B cell (primary cell): ENCODE measurements at regions not wholly inside any gene's neighbourhood (a gene's known extent, or its start where the extent isn't known, plus 50 kb on each side); places are given as distances from the start of the nearest gene placed in this dataset.

Experiments
- ATAC-seq: fragments of 200-7000 bp; cut with Tn5 transposase; one replicate; pipeline ENCODE4 v1.10.0; 2021; ENCODE audit warnings: low read depth, mild to moderate bottlenecking, moderate number of reproducible peaks, moderate library complexity
- CTCF ChIA-PET: fragments of 350-600 bp; sonication (Branson Sonifier 250); formaldehyde crosslinking; loops from one replicate; lab custom pipeline; 2021; ENCODE audit warnings: antibody characterized with exemption, inconsistent platforms; lab: Charles Lee
- POLR2A ChIA-PET: fragments of 350-600 bp; sonication (Branson Sonifier 250); formaldehyde crosslinking; loops from one replicate; lab custom pipeline; 2021; ENCODE audit warnings: antibody characterized with exemption; lab: Charles Lee
- DNase-seq: peaks from one replicate; pipeline ENCODE4 v3.0.0; 2013
- H2AFZ ChIP-seq: 2 replicates; pipeline ENCODE4 v1.6.1; 2012; ENCODE audit warnings: mild to moderate bottlenecking, low read depth, low read length; ENCODE audit not compliant: insufficient read depth, poor library complexity, severe bottlenecking
- H3K27ac ChIP-seq, 2 donors: 1 replicate in 1 of 2; 2 replicates in 1 of 2; pipeline ENCODE4 v1.5.1; 2012 to 2013; ENCODE audit warnings: low read length in 2 of 2, mild to moderate bottlenecking in 2 of 2, moderate library complexity in 1 of 2
- H3K27me3 ChIP-seq, 4 experiments: fragments of 200-600 bp in 1 of 4; sonication (generic) in 1 of 4; replicated peaks in 1 of 4; 1 replicate in 2 of 4; 2 replicates in 2 of 4; pipeline versions ENCODE4 v1.6.1 to v1.7.0; 2013 to 2016; ENCODE audit warnings: low read length in 3 of 4, mild to moderate bottlenecking in 2 of 4, mixed read lengths in 1 of 4, moderate library complexity in 1 of 4; ENCODE audit not compliant: insufficient read depth in 4 of 4, control insufficient read depth in 3 of 4; ENCODE audit errors: control extremely low read depth in 1 of 4
- H3K36me3 ChIP-seq, 2 experiments: replicated peaks in 1 of 2; 1 replicate in 1 of 2; 2 replicates in 1 of 2; pipeline versions ENCODE4 v1.6.1 to v1.7.1; 2013; ENCODE audit warnings: low read length in 1 of 2; ENCODE audit not compliant: insufficient read depth in 2 of 2, control insufficient read depth in 1 of 2; ENCODE audit errors: control extremely low read depth in 1 of 2, extremely low read depth in 1 of 2
- H3K4me1 ChIP-seq, 2 donors: fragments of 200-600 bp in 1 of 2; sonication (generic) in 1 of 2; 1 replicate in 1 of 2; 2 replicates in 1 of 2; pipeline versions ENCODE4 v1.5.1 to v1.6.1; 2013 to 2017; ENCODE audit warnings: low read length in 2 of 2; ENCODE audit not compliant: control insufficient read depth in 2 of 2, insufficient read depth in 2 of 2
- H3K4me2 ChIP-seq: replicated peaks from 2 replicates; pipeline ENCODE3; 2012; ENCODE audit warnings: mild to moderate bottlenecking, low read depth, low read length; ENCODE audit not compliant: poor library complexity, severe bottlenecking
- H3K4me3 ChIP-seq, 5 experiments: fragments of 200-600 bp in 1 of 5; sonication (generic) in 1 of 5; 1 replicate in 3 of 5; 2 replicates in 2 of 5; pipeline versions ENCODE4 v1.5.1 to v1.7.0; 2011 to 2016; ENCODE audit warnings: low read length in 4 of 5, mild to moderate bottlenecking in 4 of 5, low read depth in 2 of 5, control low read depth in 1 of 5, moderate library complexity in 1 of 5; ENCODE audit not compliant: insufficient read depth in 1 of 5; ENCODE audit errors: control extremely low read depth in 1 of 5, extremely low read depth in 1 of 5
- H3K79me2 ChIP-seq: fragments of 200-600 bp; sonication (generic); one replicate; pipeline ENCODE4 v1.6.0; 2016; ENCODE audit warnings: low read length; ENCODE audit not compliant: control insufficient read depth, insufficient read depth
- H3K9ac ChIP-seq: fragments of 200-600 bp; sonication (generic); 2 replicates; pipeline ENCODE4 v1.6.1; 2017; ENCODE audit warnings: mild to moderate bottlenecking, low read length, moderate library complexity
- H3K9me3 ChIP-seq, 3 donors: one replicate each; pipeline versions ENCODE4 v1.6.1 to v1.7.1; 2013; ENCODE audit warnings: low read length in 2 of 3; ENCODE audit not compliant: control insufficient read depth in 2 of 3, insufficient read depth in 1 of 3; ENCODE audit errors: control extremely low read depth in 1 of 3
- H4K20me1 ChIP-seq: 2 replicates; pipeline ENCODE4 v1.6.0; 2012; ENCODE audit warnings: mild to moderate bottlenecking, low read length; ENCODE audit not compliant: insufficient read depth, control insufficient read depth, poor library complexity, severe bottlenecking
- H3K27ac Mint-ChIP-seq: one replicate; pipeline ENCODE4 v1.8.0; 2021; ENCODE audit warnings: mixed read lengths
- H3K27me3 Mint-ChIP-seq: one replicate; pipeline ENCODE4 v1.8.0; 2021; ENCODE audit warnings: mixed read lengths
- H3K4me1 Mint-ChIP-seq: one replicate; pipeline ENCODE4 v1.8.0; 2021; ENCODE audit warnings: mixed read lengths
- H3K4me3 Mint-ChIP-seq: one replicate; pipeline ENCODE4 v1.8.0; 2021; ENCODE audit warnings: mixed read lengths
- H3K9me3 Mint-ChIP-seq: one replicate; pipeline ENCODE4 v1.8.0; 2022; ENCODE audit warnings: mixed read lengths; ENCODE audit not compliant: insufficient read depth
- EZH2 ChIP-seq: IDR thresholded peaks from 2 replicates; pipeline ENCODE4 v1.6.1; 2012; ENCODE audit warnings: borderline replicate concordance, low read depth, mild to moderate bottlenecking, moderate library complexity, low read length; ENCODE audit not compliant: insufficient read depth, poor library complexity, severe bottlenecking
- WGBS: methylation state at CpG from one replicate; pipeline ENCODE4 v1.1.5; 2013; ENCODE audit warnings: missing lambda C conversion rate; ENCODE audit not compliant: insufficient coverage; 5-methylcytosine and 5-hydroxymethylcytosine counted together
- intact Hi-C: fragments of 100-400 bp; cut with micrococcal nuclease; formaldehyde crosslinking; loops from one replicate; pipeline ENCODE4 v1.10.0; 2022
- TF ChIP-seq, protein P1 (sequence below): fragments of 200-600 bp; IDR thresholded peaks from one replicate; pipeline ENCODE4 v1.8.0; 2022; ENCODE audit warnings: antibody characterized with exemption, mild to moderate bottlenecking

DNA sequence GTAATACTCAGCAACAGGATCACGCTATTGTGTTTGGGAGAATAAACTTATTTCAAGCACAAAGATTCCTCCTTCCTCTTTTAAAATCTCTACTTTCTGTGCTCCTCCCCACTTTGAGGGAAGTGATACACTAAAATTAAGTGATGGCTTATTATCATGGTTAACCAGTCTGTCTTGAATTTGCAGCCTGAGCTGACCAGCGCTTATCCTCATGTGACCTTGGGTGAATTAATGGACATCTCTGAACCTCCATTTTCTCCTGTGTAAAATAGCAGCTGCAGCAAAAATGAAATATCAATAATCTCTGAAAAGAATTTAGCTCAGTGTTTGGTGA is 222.6 kb downstream of the BCAS1 start:
- TF ChIP-seq, protein P1, sequence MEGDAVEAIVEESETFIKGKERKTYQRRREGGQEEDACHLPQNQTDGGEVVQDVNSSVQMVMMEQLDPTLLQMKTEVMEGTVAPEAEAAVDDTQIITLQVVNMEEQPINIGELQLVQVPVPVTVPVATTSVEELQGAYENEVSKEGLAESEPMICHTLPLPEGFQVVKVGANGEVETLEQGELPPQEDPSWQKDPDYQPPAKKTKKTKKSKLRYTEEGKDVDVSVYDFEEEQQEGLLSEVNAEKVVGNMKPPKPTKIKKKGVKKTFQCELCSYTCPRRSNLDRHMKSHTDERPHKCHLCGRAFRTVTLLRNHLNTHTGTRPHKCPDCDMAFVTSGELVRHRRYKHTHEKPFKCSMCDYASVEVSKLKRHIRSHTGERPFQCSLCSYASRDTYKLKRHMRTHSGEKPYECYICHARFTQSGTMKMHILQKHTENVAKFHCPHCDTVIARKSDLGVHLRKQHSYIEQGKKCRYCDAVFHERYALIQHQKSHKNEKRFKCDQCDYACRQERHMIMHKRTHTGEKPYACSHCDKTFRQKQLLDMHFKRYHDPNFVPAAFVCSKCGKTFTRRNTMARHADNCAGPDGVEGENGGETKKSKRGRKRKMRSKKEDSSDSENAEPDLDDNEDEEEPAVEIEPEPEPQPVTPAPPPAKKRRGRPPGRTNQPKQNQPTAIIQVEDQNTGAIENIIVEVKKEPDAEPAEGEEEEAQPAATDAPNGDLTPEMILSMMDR = no peak
- no peak for TF ChIP-seq EZH2
- no peak for DNase-seq

GRCh38 chr20:53847139-53847836 is 223.1 kb downstream of the BCAS1 start:
- H3K79me2 ChIP-seq = no peaks in the 10 kb centered on the region
- peak overlapping the region; percentile 68 for H3K4me3 Mint-ChIP-seq
- H3K27ac Mint-ChIP-seq = peak overlapping the region; percentile 51
- ChIA-PET CTCF (interaction anchor here (0.6 to 2.6 kb wide), 6 partner anchors 19 to 74 kb away, joined by 3 to 9 read pairs (median 4); no protein-coding TSS in a partner anchor), POLR2A (interaction anchor here (0.8 kb wide), 2 partner anchors 8 to 88 kb away, joined by 3 read pairs; no protein-coding TSS in a partner anchor)
- ATAC-seq = peak; percentile 77
- no peak overlapping the region for H2AFZ ChIP-seq
- intact Hi-C loops = loop anchor here (2.0 kb wide), 1 partner anchor 20 kb away; no protein-coding TSS in a partner anchor
- H3K9me3 Mint-ChIP-seq = no peaks in the 10 kb centered on the region
- H3K27me3 Mint-ChIP-seq = no peaks in the 10 kb centered on the region
- peak; percentile 67 for DNase-seq
- H3K9ac ChIP-seq = peak overlapping the region; percentile 44
- WGBS = 0% methylated on average over 2 of the region's 8 CpGs
- H3K4me3 ChIP-seq = peak overlapping the region; percentile 7 to 50 (median 28)
- peak overlapping the region; percentile 30 to 73 for H3K27ac ChIP-seq
- no peaks in the 10 kb centered on the region for H3K27me3 ChIP-seq
- TF ChIP-seq EZH2 = no peak
- peaks cover 61% of the 10 kb centered on the region for H3K4me1 Mint-ChIP-seq
- H3K4me1 ChIP-seq = peaks cover 42 to 49% of the 10 kb centered on the region in 2 donors
- peak overlapping the region; percentile 74 for H3K4me2 ChIP-seq
- no peaks in the 10 kb centered on the region for H3K9me3 ChIP-seq
- no peaks in the 10 kb centered on the region for H4K20me1 ChIP-seq
- H3K36me3 ChIP-seq = no peaks in the 10 kb centered on the region

More for the DNA sequence above, 222.6 kb downstream of the BCAS1 start:
- no peaks in the 10 kb centered on the region for H3K36me3 ChIP-seq
- no peaks in the 10 kb centered on the region for H3K9me3 ChIP-seq
- H3K4me2 ChIP-seq = peak overlapping the region; percentile 74
- Mint-ChIP-seq H3K4me1 (peaks cover 56% of the 10 kb centered on the region), H3K27me3 (no peaks in the 10 kb centered on the region), H3K9me3 (no peaks in the 10 kb centered on the region), H3K27ac (peak overlapping the region; percentile 51), H3K4me3 (peak overlapping the region; percentile 68)
- H3K4me3 ChIP-seq = peak overlapping the region; percentile 7 to 50 (median 28)
- H3K27me3 ChIP-seq = no peaks in the 10 kb centered on the region
- WGBS = no CpG with 5 or more reads among the region's 2 CpGs
- no peaks in the 10 kb centered on the region for H4K20me1 ChIP-seq
- intact Hi-C loops = loop anchor here (2.0 kb wide), 1 partner anchor 19 kb away; no protein-coding TSS in a partner anchor
- H3K79me2 ChIP-seq = no peaks in the 10 kb centered on the region
- H3K27ac ChIP-seq = peak overlapping the region; percentile 30 to 73
- ChIA-PET CTCF (interaction anchor here (0.6 to 2.6 kb wide), 4 partner anchors 18 to 68 kb away, joined by 3 to 9 read pairs (median 4); no protein-coding TSS in a partner anchor), POLR2A (interaction anchor here (0.6 to 1.2 kb wide), 4 partner anchors 8 to 254 kb away, joined by 3 to 7 read pairs (median 4); partner anchors contain the start of gene ZNF217)
- H3K9ac ChIP-seq = peak overlapping the region; percentile 44
- no peak overlapping the region for H2AFZ ChIP-seq
- ATAC-seq = peak; percentile 29
- peaks cover 37 to 44% of the 10 kb centered on the region in 2 donors for H3K4me1 ChIP-seq
